Left ventricle myocardium inferior (tissue), 1 donor: ENCODE measurements at regions not wholly inside any gene's neighbourhood (a gene's known extent, or its start where the extent isn't known, plus 50 kb on each side); places are given as distances from the start of the nearest gene placed in this dataset.
A peak's percentile ranks its signal among the peaks of the same experiment; 100 is the strongest.

Experiments used
- DNase-seq: peaks from one replicate; pipeline ENCODE4 v3.0.0-alpha.2; 2020
- H3K27ac ChIP-seq: fragments of 200-600 bp; replicated peaks from 2 replicates; pipeline ENCODE4 v1.8.0; 2021
- H3K27me3 ChIP-seq: fragments of 200-600 bp; 2 replicates; pipeline ENCODE4 v1.8.0; 2021; ENCODE audit warnings: low read depth
- H3K36me3 ChIP-seq: fragments of 200-600 bp; 2 replicates; pipeline ENCODE4 v1.8.0; 2021
- H3K4me1 ChIP-seq: fragments of 200-600 bp; 2 replicates; pipeline ENCODE4 v1.8.0; 2021
- H3K4me3 ChIP-seq: fragments of 200-600 bp; 2 replicates; pipeline ENCODE4 v1.8.0; 2021; ENCODE audit warnings: mild to moderate bottlenecking, moderate library complexity
- H3K9me3 ChIP-seq: fragments of 200-600 bp; replicated peaks from 2 replicates; pipeline ENCODE4 v1.8.0; 2021
- CTCF ChIP-seq: fragments of 200-600 bp; IDR thresholded peaks from 2 replicates; pipeline ENCODE4 v1.8.0; 2021; ENCODE audit warnings: antibody characterized with exemption, mild to moderate bottlenecking, borderline replicate concordance
- intact Hi-C: fragments of 100-400 bp; cut with micrococcal nuclease; formaldehyde crosslinking; loops from one replicate; pipeline ENCODE4 v1.11.0; 2022
- donor health status: DM: no; HTN: yes; CAD: no; lungs with severe emphysema.

DNA sequence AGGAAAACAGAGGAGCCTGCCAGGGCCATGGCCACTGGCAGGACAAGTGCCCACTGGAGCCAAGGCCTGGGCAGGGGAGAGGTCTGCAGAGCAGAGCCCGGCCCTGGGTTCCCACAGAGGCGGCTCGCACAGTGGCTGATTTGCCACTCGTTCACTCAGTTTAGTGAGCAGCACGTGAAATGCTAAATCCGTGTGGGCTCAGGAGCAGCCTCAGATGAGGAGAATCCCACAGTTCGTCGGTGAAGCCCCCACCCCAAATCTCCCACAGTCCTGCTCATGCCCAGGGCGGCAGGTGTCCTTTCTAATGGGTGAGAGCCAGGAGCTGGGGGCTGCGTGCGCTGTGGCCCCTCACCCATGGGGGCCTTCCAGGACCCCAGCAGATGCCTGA is 107.7 kb upstream of the FAM20C start:
- Histone ChIP-seq H3K4me1 (peaks cover 21% of the 10 kb centered on the region), H3K9me3 (no peaks in the 10 kb centered on the region), H3K36me3 (no peaks in the 10 kb centered on the region), H3K4me3 (no peak overlapping the region), H3K27me3 (peaks cover 47% of the 10 kb centered on the region), H3K27ac (no peak overlapping the region)
- no peak for DNase-seq
- no peak for TF ChIP-seq CTCF
- intact Hi-C loops, result no loop called here

GRCh38 chr7:85074-85882 is 107.1 kb upstream of the FAM20C start:
- Histone ChIP-seq H3K27me3 (peaks cover 45% of the 10 kb centered on the region), H3K4me1 (peaks cover 28% of the 10 kb centered on the region), H3K36me3 (no peaks in the 10 kb centered on the region), H3K27ac (no peak overlapping the region), H3K4me3 (no peak overlapping the region), H3K9me3 (no peaks in the 10 kb centered on the region)
- intact Hi-C loops, result no loop called here
- DNase-seq, result peak; percentile 44
- no peak for TF ChIP-seq CTCF

GRCh38 chr7:85883-86515 is 106.4 kb upstream of the FAM20C start:
- H3K27me3 ChIP-seq, result peaks cover 37% of the 10 kb centered on the region
- DNase-seq, result no peak
- intact Hi-C loops, result no loop called here
- no peak overlapping the region for H3K4me3 ChIP-seq
- H3K4me1 ChIP-seq, result peaks cover 30% of the 10 kb centered on the region
- TF ChIP-seq CTCF, result no peak
- no peak overlapping the region for H3K27ac ChIP-seq
- no peaks in the 10 kb centered on the region for H3K36me3 ChIP-seq
- H3K9me3 ChIP-seq, result no peaks in the 10 kb centered on the region

- Histone ChIP-seq H3K27me3 (peaks cover 32% of the 10 kb centered on the region), H3K27ac (no peak overlapping the region), H3K9me3 (no peaks in the 10 kb centered on the region), H3K36me3 (no peaks in the 10 kb centered on the region), H3K4me3 (no peak overlapping the region), H3K4me1 (peaks cover 30% of the 10 kb centered on the region)
- TF ChIP-seq CTCF, result no peak
- DNase-seq, result no peak
- intact Hi-C loops, result no loop called here
These were observed 105.7 kb upstream of the FAM20C start for GRCh38 chr7:86629-87028.

DNA sequence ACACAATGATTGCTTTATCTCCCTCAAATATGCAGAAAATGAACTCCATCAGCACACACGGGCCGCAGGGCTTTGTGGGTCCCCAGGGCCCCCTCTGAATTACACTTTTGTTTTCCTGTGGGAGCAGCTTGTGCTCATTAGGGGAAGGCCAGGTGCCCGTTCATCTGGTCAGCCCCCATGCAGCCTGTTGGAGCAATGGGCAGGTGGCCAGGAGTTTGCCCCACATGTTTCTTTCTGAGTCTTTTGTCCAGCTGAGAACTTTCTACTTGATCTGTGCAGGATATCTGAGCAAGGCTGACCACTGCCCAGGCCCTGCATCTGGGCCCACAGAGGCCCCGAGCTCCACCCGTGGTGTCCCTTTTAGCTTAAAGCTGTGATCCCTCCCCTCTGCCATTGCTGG is 105.3 kb upstream of the FAM20C start:
- Histone ChIP-seq H3K9me3 (no peaks in the 10 kb centered on the region), H3K4me3 (no peak overlapping the region), H3K4me1 (peaks cover 30% of the 10 kb centered on the region), H3K36me3 (no peaks in the 10 kb centered on the region), H3K27me3 (peaks cover 32% of the 10 kb centered on the region), H3K27ac (no peak overlapping the region)
- DNase-seq, result no peak
- intact Hi-C loops, result no loop called here
- TF ChIP-seq CTCF, result no peak
